ENCODE measurements at regions not wholly inside any gene's neighbourhood (a gene's known extent, or its start where the extent isn't known, plus 50 kb on each side); places are given as distances from the start of the nearest gene placed in this dataset.
A peak's percentile ranks its signal among the peaks of the same experiment; 100 is the strongest.

DNA sequence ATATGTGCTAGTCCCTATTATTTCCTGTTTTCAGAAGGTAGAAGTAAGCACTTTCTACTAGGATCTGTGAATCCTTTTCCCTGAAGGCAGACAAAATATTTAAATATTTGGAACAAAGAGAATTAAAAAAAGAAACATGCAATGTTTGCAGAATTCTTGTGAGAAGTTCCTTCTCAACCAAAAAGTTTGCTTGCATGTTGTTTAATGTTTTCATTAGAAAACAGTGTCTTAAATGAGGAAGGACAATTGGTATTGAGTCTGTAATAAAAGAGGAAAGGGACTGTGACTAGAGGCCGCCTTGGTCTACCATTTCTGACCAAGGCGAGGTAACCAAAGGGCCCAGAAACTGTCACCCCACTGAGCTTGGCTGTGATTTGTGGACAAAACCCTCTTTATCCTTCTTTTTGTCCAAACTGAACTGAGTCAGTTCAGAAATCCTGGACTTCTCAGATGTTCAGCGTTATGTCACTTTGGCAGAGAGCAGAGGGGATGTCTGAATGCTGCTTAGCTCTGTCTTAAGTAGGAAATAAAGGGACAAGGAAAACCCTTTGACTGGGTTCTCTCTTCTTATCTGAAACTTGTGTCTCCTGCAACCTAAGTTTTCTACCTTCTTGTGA is 129.8 kb upstream of the CPM start:
- Histone ChIP-seq H3K4me3 (no peak overlapping the region), H3K4me1 (no peaks in the 10 kb centered on the region), H3K27me3 (no peaks in the 10 kb centered on the region), H3K36me3 (no peaks in the 10 kb centered on the region), H3K9me3 (no peaks in the 10 kb centered on the region), H3K27ac (peak overlapping the region in 1 of 4 donors; percentile 32)
- no peak for DNase-seq
- TF ChIP-seq, protein P1, sequence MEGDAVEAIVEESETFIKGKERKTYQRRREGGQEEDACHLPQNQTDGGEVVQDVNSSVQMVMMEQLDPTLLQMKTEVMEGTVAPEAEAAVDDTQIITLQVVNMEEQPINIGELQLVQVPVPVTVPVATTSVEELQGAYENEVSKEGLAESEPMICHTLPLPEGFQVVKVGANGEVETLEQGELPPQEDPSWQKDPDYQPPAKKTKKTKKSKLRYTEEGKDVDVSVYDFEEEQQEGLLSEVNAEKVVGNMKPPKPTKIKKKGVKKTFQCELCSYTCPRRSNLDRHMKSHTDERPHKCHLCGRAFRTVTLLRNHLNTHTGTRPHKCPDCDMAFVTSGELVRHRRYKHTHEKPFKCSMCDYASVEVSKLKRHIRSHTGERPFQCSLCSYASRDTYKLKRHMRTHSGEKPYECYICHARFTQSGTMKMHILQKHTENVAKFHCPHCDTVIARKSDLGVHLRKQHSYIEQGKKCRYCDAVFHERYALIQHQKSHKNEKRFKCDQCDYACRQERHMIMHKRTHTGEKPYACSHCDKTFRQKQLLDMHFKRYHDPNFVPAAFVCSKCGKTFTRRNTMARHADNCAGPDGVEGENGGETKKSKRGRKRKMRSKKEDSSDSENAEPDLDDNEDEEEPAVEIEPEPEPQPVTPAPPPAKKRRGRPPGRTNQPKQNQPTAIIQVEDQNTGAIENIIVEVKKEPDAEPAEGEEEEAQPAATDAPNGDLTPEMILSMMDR (IDR thresholded peaks at IDR 0.05) = no peak
- TF ChIP-seq POLR2A (IDR thresholded peaks at IDR 0.05) = no peak

DNA sequence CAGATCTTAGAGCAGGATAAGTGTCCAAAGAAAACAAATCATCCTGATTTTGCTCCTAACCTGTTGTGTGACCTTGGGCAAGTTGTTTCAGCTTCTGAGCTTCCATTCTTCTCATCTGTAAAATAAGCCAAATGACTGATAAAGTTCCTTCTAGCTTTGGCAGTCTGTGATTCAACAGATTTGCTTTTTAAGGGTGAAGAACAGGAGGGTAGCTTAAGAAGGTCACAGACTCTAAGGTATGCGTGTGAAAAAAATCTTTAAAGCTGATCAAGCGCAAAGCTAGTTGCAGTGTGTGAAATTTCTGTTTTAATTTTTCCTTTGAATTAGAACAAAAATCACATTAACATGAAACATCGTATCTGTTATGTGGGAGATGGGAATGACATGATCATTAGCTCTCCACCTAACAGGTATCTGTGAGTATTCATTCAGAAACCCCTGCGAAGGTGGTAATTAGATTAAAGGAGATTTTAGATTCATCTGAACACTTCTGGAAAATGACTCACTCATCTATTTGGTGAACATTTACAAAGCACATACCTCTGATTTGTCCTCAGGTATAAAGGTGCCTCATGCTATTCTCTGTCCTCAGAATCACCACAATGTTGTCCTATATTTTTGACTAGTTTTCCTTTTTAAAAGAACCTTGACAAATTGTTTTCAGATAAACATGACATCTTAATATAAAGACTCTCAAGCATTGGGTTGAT is 131.9 kb upstream of the CPM start:
- TF ChIP-seq, protein P1 (IDR thresholded peaks at IDR 0.05) = no peak
- TF ChIP-seq POLR2A (IDR thresholded peaks at IDR 0.05) = no peak
- no peaks in the 10 kb centered on the region for H3K9me3 ChIP-seq
- no peak for DNase-seq
- no peaks in the 10 kb centered on the region for H3K4me1 ChIP-seq
- H3K36me3 ChIP-seq = no peaks in the 10 kb centered on the region
- H3K4me3 ChIP-seq = no peak overlapping the region
- no peaks in the 10 kb centered on the region for H3K27me3 ChIP-seq
- H3K27ac ChIP-seq = no peak overlapping the region

DNA sequence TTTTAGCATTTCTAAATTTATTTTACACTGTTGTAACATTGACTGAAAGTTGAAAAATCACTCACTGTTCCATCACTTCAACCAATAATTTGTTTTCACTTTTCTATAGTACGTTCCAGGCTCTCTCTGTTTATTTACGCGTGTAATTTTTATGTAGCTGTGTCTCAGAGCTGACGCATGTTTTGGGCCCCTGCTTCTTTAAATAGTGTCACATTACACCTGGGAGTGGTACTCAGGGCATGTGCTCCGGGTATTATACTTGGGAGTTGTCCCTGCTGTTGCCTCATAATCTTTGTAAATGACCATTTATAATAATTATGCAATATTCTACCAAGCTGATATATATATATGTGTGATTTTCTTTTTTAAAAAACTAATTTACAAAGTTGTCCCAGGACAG is 132.8 kb upstream of the CPM start:
- H3K27ac ChIP-seq = no peak overlapping the region
- no peaks in the 10 kb centered on the region for H3K36me3 ChIP-seq
- TF ChIP-seq POLR2A (IDR thresholded peaks at IDR 0.05) = no peak
- TF ChIP-seq, protein P1 (IDR thresholded peaks at IDR 0.05) = no peak
- H3K27me3 ChIP-seq = no peaks in the 10 kb centered on the region
- H3K4me3 ChIP-seq = no peak overlapping the region
- no peak for DNase-seq
- H3K9me3 ChIP-seq = no peaks in the 10 kb centered on the region
- no peaks in the 10 kb centered on the region for H3K4me1 ChIP-seq

DNA sequence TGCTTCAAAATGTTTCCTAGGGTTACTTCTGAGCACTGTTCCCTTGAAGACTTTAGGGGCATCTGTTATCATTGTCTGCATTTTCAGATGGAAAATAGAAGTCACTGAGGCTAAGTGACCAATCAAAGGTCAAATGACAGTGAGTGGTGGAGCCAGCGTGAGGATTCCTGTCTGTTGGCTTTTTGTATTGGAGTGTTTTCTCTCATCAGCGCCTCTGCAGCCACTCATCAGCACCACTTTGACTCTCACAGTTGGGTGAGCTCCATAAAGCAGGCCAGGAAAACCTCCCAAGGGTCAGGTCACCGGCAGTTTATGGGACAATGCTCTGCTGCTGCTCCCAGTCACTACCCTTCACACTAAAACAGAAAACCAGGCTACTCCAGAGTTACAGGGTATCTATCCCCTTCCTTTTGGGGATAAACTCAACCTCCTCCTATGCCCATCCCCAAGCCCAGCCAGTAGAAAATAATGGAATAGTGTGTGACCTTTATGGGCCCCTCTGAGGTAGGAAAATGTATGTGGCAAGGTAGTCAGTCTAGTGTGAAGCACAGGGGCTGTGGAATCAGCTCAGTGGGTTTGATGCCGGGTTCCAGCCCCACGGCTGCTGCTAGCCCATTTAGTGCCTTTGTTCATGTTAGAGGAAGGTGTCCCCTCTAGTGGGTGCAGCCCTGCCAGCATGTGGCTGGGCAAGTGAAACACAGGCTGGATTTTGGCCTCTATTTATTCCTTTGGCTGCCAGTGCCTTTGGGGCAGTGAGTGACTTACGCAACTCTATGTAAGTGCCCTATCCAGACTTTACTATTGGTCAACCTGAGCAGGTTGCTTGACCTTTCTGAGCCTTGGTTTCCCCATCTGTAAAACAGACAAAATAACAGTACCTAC is 133.8 kb upstream of the CPM start:
- Histone ChIP-seq H3K9me3 (no peaks in the 10 kb centered on the region), H3K4me1 (no peaks in the 10 kb centered on the region), H3K4me3 (no peak overlapping the region), H3K27me3 (no peaks in the 10 kb centered on the region), H3K36me3 (no peaks in the 10 kb centered on the region), H3K27ac (no peak overlapping the region)
- DNase-seq = no peak
- TF ChIP-seq, protein P1 (IDR thresholded peaks at IDR 0.05) = no peak
- TF ChIP-seq POLR2A (IDR thresholded peaks at IDR 0.05) = no peak

DNA sequence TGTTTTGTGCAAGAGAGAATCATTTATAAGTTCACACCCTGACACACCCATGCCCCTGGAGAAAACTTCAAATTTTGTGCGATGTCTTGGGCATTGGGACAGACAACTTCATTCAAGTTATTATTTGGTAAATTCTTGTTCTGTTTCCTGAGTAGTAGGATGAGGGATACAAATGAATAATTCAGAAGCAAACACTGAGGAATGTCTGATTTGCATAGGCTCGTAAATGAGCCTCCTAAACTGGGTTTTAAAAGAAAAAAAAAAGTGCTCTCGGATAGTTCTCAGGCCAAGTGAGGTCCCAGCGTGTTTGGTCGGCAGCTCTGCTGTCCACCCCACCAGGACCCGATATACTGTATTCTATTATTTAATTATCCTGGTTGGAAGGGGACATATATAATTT is 134.7 kb upstream of the CPM start:
- DNase-seq = no peak
- Histone ChIP-seq H3K4me3 (no peak overlapping the region), H3K27me3 (no peaks in the 10 kb centered on the region), H3K4me1 (no peaks in the 10 kb centered on the region), H3K9me3 (no peaks in the 10 kb centered on the region), H3K36me3 (no peaks in the 10 kb centered on the region), H3K27ac (no peak overlapping the region)
- TF ChIP-seq, protein P1 (IDR thresholded peaks at IDR 0.05) = no peak
- no peak for TF ChIP-seq POLR2A (IDR thresholded peaks at IDR 0.05)

Measured in Peyer's patch (tissue), 4 donors.